Right renal cortex interstitium (tissue), 3 donors: ENCODE measurements at regions not wholly inside any gene's neighbourhood (a gene's known extent, or its start where the extent isn't known, plus 50 kb on each side); places are given as distances from the start of the nearest gene placed in this dataset.
A peak's percentile ranks its signal among the peaks of the same experiment; 100 is the strongest.

Experiments used
- DNase-seq, 3 donors: peaks; one replicate each; pipeline ENCODE4 v3.0.0-alpha.2; 2013; ENCODE audit warnings: low read depth in 3 of 3, low spot score in 2 of 3

DNA sequence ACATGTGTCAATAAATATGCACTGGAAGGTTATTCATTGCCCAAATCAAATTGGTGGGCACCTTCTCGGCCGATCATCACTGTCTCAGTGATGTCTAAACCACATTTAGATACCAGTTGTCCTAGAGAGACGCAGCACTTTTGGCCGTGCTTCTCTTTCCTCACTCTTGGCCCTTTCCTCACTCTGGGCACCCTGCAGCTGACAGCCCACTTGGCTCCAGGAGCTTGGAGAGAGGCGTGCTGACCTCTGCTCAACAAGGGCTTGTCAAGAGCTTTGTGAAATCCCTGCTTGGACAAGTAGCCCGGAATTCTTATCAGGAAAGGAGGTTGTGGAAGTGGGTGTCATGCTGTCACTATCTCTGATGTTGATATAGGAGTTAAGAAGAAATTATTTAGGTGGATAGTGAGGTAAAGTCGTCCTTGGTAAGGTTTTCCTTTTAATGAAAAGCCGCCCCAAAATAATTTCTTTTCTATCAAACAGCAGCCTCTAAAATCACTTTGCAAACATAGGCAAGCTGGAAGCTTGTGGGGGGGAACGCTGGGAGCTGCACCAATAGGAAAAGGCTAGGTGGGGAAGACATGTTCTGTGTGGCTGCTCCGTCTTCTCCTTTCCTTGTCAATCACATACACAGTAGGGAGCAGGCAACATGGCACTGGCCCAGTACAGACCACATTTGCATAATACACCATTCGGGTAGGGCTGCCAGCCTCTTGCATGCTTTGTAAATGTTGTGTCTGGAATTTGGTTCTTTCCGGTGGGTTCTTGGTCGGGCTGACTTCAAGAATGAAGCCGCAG, 126.8 kb upstream of the UBE3A start:
- DNase-seq = no peak

DNA sequence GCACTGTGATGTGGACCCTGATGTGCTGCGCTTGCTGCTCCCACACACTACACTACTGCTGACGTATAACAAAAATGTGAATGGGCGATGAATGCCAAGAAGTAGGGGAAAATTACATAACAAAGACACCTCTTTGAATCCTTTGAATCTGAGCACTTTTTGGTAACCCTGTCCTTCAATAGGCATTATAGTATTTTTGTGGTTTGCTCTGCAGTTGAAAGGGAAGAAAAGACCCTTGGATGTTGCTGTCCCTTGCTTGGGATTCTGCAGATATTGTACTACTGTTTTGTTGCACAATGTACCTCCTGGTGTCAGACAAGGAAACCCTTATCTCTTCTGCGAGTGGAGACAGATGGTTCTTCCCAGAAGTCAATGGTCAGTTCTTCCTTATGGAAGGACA, 124.8 kb upstream of the UBE3A start:
- DNase-seq = no peak

DNA sequence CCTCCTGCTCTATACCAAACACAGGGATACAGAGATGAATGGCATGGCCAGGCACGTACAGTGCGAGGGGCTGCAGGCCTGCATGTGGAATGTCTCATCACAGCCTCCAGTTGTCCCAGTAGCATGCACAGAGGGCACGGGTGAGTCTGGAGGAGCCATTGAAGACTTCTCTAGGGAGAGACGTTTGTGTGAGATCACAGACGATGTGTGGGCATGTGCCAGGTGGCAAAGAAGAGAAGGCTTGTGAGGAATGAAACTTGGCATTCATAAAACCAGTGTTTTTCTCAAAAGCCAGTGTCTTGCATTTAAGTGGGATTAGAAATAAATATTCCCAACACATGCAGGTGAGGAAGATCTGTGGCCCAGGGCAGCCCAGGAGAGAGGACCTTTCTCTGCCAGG, 119.1 kb upstream of the UBE3A start:
- no peak for DNase-seq

DNA sequence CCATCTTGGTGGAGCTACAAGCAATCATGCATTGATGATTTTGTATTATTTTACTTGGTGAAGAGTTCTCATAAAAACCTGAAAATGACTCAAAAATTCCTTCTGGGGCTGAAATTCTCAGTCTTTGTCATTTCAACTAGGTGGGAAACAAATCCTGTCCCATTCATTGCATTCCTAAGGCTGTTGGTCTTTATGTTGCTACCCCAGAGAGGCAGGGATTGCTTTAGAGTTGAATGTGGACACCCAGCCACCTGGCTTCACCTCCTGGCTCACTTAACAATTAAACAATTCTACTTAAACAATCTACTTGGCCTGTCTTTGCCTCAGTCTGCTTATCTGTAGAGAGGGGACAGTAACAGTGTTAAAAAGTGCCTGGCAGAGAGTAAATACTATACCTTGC, 117.3 kb upstream of the UBE3A start:
- DNase-seq = no peak

DNA sequence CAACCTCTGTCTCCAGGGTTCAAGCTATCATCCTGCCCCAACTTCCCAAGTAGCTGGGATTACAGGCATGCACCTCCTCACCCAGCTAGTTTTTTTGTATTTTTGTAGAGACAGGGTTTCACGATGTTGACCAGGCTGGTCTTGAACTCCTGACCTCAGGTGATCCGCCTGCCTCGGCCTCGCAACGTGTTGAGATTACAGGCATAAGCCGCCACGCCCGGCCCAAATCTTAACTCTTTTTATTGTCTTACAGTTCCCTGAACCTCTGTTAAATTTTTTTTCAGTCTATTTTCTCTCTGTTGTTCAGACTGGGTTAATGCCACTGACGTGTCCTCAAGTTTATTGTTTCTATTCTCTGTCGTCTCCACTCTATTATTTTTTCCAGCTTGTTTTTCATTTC, 115.8 kb upstream of the UBE3A start:
- DNase-seq = no peak

DNA sequence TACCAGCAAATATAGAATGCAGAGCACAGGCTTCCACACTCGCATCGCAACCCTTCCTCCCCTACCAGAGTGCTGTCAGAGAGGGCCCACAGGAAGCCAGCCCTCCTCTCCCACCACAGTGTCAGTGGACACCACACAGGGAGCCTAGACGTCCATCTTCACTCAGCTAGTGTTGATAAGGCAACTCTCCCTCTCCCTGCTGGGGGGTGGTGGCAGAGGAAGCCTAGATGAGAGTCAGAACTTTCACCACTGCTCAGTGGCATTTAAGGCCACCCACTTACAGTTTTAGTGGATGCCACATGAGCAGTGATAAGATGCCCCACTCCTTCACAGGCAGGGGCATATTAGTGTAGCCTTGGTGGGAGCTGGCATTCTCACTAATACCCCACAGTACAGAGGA, 109.8 kb upstream of the UBE3A start:
- DNase-seq = no peak

DNA sequence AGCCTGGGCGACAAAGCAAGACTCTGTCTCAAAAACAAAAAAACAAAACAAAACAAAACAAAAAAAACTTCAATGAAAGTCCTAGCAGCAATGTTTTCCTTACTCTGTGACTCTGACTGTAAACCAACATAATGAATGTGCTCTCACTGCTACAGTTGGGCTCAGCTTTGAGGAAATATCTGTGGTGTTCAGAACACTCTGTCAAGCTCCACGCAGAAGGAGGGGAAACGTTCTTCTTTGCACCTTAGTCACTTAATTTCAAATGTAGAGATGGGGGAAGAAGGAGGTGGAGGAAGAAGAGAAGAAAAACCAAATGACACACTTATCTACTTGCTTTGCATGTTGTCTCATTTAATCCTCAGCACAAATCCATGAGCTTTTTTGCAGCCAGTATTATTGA, 107.1 kb upstream of the UBE3A start:
- DNase-seq = no peak

DNA sequence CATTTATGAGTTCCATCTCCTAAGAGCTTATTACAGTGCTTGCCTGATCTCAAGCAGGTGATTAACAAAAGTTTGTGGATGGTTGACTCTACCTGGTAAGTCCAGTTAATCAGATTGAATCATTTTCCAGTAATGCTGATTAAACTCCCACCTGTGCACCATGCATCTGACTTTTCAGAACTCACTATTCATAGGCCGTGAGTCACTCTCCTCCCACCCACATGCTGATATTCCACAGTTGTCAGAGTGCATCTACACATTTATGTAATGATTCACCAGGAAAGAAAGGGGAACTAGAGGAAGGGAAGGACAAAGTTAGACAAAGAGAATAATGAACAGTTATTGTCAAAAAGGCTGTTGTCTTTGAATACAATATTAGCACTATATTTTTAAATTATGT, 106.2 kb upstream of the UBE3A start:
- DNase-seq = no peak

DNA sequence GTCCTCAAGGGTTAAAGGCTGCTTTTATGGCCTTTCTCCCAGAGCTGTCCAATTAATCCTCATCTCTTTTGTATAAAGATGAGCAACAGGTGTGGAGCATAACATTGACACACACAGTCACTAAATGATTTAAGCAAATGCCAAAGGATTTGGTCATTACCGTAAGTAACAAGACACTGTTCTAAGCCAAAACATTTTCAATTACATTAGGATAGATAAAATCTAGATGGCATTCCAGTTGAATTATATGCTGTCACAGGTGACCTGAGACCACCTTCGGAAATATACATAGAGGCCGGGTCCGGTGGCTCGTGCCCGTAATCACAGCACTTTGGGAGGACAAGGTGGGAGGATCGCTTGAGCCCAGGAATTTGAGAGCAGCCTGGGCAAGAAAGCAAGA, 105.3 kb upstream of the UBE3A start:
- DNase-seq = no peak

DNA sequence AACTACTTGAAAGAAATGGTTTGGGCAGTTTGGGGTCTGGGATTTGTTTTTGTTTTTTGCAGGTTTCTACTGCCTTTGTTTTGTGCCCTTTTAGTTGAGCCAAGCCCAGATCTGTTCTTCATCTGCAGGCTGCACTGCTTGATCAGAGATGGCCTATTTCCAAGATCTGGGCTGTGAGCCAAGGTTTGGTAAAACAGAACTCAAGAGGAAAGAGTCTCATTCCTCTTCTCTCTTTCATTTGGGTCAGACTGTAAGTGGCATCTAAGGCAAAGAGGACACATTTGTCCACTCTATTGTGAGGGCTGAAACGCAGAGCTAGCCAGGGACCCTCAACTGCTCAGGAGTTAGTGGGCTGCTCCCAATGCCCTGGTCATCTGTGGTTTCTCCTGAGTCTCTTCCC, 104.4 kb upstream of the UBE3A start:
- DNase-seq = peak in 2 of 3 donors; percentile 17 to 23

DNA sequence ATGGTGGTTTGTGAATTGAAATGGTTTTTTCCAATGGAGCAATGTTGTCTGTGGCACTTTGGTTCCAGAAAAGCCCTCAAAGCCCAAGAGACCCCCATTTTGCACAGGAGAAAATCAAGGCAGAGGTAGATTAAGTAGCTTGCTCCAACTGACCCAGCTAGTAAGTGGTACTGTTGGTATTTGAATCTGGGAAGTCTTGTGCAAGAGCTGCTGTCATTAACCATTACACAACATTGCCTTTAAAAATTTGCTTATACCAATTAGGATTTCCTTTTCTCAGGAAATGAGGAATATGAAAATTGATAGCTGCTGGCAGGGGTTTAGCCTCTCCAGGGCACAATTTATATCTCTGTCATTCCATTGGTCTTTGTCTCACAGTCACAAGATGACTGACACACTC, 102.4 kb upstream of the UBE3A start:
- DNase-seq = no peak

DNA sequence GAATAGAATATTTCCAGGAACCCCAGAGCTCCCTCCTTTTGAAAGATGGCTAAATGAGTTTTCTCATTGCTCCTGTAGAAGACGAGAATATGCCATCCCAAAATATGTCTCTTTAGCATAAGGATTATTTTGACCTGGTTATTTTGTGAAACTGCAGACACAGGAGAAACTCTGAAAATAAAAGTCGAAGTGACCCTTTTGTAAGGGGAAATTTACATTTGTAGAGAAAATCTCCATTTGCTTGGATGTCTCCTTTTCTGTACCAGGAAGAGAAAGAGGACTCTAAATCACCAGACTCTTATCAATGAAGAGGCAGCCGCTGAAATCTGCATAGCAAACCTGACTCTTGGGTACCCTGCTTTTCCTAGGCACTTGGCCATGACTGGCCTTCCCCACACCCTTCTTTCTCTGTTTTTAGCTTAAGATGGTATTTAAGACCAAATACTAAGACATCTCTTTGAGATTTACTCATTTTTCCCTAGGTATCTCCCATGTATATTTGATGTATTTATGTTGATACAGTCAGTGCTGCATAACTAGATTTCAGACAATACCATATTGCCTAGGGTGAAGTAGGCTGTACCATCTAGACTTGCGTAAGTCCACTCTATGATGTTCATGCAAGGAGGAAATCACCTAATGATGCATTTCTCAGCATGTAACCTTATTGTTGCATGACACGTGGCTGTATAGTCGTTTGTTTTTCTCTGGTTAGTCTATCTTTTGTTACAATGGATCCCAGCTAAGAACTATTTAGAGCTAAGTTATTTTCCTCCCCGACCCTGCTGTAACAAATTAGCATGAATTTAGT, 98.2 kb upstream of the UBE3A start:
- no peak for DNase-seq

DNA sequence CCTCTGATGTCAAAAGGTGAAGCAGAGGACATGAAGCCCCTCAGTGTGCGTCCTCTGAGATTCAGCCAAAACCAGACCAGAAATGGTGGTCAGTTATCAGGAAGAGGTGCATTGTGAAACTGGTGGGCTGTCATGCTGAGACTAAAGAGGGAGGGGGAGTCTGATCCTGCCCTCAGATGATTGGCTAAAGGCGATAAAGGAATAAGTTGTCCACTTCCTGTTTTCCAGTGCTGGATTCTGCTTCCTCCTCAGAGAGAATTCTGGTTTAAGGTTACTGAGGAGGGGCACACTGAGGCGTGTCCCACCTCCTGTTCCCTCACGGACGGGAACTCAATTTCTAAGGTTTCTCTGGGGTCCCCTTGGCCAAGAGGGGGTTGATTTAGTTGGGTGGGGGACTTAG, 97.0 kb upstream of the UBE3A start:
- no peak for DNase-seq

DNA sequence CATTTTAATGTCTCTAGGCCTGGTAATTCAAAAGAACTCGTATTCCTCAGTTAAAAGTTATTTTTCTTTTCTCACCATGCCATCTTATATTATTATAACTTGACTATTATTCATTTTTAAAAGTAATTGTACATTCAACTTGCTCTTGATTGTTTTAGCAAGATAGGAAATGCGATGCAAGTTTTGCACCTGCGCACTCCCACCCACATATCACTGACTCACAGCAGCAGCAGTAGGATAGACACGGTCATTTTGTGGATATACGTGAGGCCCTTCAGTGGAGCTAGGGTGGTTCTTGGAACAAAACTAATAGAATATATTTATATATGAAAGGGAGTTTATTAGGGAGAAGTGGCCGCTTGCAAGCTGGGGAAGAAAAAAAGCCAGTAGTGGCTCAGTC, 95.5 kb upstream of the UBE3A start:
- no peak for DNase-seq

DNA sequence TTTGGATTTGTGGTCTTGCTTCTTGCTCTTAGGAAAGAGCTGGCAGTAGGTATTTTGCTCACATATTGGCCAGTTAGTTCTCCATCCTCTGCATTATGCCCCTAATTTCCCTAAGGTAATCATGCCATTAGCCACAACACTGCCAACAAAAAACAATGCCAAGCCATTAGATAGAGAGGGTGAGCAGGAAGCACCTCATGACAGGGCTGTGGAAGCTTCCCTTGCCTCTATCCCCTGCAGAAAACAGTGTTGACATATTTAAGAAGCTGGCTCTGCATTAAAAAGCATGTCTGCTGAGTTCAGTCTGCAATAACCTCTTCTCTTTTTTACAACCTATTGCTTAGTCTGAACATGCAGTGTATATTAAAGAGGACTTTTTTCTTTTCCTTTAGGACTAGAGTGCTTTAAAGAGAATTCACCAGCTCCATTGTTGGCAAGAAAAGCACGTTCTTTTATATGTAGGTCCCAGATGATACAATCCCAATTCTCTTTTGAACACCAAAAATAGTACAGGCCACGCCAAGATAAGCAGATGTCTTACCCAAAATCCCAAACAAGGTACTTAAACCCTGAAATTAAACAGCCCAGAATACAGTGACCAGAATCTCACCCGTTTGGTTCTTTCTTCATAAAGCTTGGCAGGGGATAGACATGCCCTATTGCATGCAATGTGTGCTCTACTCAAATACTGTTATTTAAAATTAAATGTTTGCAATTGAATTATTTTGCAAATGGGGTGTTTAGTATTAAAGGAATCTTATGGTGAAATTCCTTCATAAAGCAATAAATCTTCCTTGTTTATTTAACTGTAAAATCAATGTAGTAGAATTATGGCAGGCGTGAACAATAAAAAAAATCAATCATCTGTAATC, 93.7 kb upstream of the UBE3A start:
- no peak for DNase-seq

DNA sequence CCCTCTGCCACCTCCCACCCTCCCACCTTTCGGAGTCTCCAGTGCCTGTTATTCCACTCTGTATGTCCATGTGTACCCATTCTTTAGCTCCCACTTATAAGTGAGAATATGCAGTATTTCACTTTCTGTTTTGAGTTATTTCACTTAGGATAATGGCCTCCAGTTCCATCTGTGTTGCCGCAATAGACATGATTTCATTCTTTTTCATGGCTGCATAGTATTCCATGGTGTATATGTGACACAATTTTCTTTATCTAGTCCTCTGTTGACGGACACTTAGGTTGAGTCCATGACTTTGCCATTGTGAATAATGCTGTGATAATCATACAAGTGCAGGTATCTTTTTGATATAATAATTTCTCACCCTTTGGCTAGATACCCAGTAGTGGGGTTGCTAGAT, 91.0 kb upstream of the UBE3A start:
- DNase-seq = no peak

DNA sequence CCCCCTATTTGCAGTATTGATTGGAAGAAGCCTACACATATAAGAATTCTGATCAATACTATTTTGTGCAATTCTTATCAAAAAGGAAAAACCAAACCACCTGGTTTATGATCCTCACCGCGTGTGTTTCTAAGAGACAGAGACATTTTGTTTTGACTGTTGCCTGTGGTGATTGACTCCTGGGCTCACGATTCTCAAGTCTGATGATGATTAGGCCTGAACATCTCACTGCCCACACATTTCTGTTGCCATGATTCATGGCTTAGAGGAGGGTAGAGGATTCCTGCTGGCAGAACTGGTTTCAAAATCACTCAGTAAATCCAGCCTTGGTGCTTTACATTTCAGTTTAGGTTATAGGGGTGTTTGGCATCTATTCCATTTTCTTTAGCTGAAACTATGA, 88.3 kb upstream of the UBE3A start:
- DNase-seq = no peak

DNA sequence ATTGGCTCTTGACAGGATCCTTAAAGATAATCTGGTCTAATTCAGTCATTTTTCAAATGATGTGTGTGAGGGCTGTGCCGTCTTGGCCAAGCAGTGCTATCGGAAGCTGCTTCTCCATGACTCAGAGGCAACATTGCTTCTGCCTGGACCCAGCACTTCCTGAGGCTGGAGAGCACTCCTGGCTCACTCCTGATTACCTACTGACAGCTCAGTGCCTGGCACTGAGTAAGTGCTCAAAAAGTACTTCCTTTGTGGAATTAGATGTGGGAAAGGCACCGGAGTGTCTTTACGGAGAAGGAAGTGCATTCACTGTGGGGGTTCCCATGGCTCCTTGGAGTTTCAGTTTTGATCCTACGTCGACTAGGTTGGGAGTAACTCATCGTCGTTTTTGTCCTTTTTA, 86.9 kb upstream of the UBE3A start:
- no peak for DNase-seq

DNA sequence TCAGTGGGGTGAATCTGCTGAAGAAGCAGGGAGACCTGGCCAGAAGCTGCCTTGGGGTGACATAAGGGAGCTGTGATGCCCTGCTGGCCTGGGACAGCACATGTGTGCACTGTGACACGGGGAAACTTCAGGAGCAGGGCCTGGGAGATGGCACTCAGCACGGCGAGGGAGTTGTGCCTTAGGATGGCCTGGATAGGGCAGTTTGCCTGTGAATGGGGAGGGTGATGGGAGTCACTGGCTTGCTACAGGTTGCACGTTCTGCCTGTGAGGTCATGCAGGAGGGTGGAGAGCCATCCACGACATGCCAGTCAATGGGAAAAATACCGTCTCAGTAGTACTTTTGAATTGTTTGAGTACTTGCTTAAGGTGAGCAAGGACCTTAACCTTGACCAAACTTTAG, 76.8 kb upstream of the UBE3A start:
- DNase-seq = no peak

DNA sequence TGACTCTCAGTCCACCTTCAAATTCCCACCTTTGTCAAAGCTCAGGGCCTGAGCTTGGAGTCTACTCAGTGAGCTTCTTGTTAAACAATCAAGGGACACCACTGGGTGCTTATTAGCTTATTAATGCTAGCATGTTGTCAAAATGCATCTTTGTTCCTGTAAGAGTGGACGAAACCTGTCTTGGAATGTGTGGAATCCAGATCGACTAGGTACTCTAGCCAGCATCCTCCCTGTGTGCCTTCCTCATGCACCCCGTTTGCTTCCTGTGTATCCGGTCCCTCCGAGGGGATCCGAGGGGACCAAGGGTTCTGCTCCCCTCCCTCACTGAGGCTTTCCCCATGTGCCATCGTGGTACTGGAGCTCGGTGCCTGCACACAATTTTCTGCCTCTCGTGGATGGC, 75.7 kb upstream of the UBE3A start:
- DNase-seq = no peak

DNA sequence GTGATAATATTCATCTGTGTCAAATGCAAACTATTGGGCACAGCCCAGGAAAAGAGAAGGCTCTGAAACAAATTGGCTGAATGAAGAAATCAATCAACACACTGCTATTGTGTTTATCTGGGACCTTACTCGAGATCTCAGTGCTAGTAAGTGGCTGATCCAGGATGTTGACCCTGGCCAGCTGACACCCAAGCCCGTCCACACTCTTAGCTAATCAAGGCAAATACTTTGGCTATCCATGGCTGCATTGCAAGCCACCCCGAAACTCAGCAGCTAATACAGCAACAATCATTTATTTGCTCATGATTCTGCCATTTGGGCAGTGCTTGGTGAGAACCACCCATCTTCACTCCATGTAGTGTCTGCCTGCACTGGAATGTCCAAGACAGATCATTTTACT, 74.1 kb upstream of the UBE3A start:
- DNase-seq = no peak
